HG03095 (cell line): ENCODE measurements at regions not wholly inside any gene's neighbourhood (a gene's known extent, or its start where the extent isn't known, plus 50 kb on each side); places are given as distances from the start of the nearest gene placed in this dataset.
"Not testable (repeated sequence)": the region's sequence is repeated elsewhere in the genome, so short reads cannot be mapped to it uniquely, and the experiment has no call there.

Source experiments
- ATAC-seq: cut with Tn5 transposase; IDR thresholded peaks from one replicate; pipeline ENCODE4 v1.9.1; 2021; ENCODE audit warnings: moderate library complexity; ENCODE audit not compliant: unreplicated experiment

- no peak for ATAC-seq
Measured at GRCh38 chr5:54885636-54886035, 99.8 kb downstream of the ESM1 start.

GRCh38 chr5:54884195-54884536 is 101.2 kb downstream of the ESM1 start:
- no peak for ATAC-seq

- ATAC-seq, result no peak
Measured at GRCh38 chr5:54883374-54884194, 101.8 kb downstream of the ESM1 start.

GRCh38 chr5:54882841-54883240 is 102.6 kb downstream of the ESM1 start:
- ATAC-seq, result no peak

GRCh38 chr5:54882101-54882500 is 103.3 kb downstream of the ESM1 start:
- ATAC-seq, result no peak

- ATAC-seq, result no peak
Measured at GRCh38 chr5:54881286-54882005, 103.9 kb downstream of the ESM1 start.

- no peak for ATAC-seq
Measured at GRCh38 chr5:54876976-54877375, 108.4 kb downstream of the ESM1 start.

- no peak for ATAC-seq
Measured at GRCh38 chr5:54876556-54876955, 108.8 kb downstream of the ESM1 start.

- no peak for ATAC-seq
Measured at GRCh38 chr5:54874337-54875021, 110.9 kb downstream of the ESM1 start.

GRCh38 chr5:54873691-54874090 is 111.7 kb downstream of the ESM1 start:
- ATAC-seq, result no peak

- ATAC-seq, result no peak
Measured at GRCh38 chr5:54872810-54873209, 112.6 kb downstream of the ESM1 start.

GRCh38 chr5:54870271-54870670 is 115.1 kb downstream of the ESM1 start:
- ATAC-seq, result no peak

GRCh38 chr5:54869691-54870090 is 115.7 kb downstream of the ESM1 start:
- no peak for ATAC-seq

- ATAC-seq, result no peak
Measured at GRCh38 chr5:54868511-54869483, 116.6 kb downstream of the ESM1 start.

- no peak for ATAC-seq
Measured at GRCh38 chr5:54867310-54867944, 118.0 kb downstream of the ESM1 start.

- ATAC-seq, result not testable (repeated sequence)
Measured at GRCh38 chr5:54864911-54865515, 120.4 kb downstream of the ESM1 start.

- no peak for ATAC-seq
Measured at GRCh38 chr5:54862036-54862435, 123.4 kb downstream of the ESM1 start.

GRCh38 chr5:54861212-54861894 is 124.0 kb downstream of the ESM1 start:
- no peak for ATAC-seq

GRCh38 chr5:54860321-54860720 is 125.1 kb downstream of the ESM1 start:
- ATAC-seq, result no peak
